ENCODE measurements at regions not wholly inside any gene's neighbourhood (a gene's known extent, or its start where the extent isn't known, plus 50 kb on each side); places are given as distances from the start of the nearest gene placed in this dataset.

- BruUV-seq (replicated peaks) = no TSS peak
- no peaks in the 10 kb centered on the region for H3K9me3 ChIP-seq (ENCODE audit: control insufficient read depth, insufficient read depth, low read depth, low read length)
- CTCF ChIA-PET = no interaction called here
- ATAC-seq (no peak), DNase-seq (ENCODE audit: low read depth, low spot score) (no peak)
- H3K4me3 ChIP-seq (ENCODE audit: low read depth in 2 of 2, low read length in 2 of 2) = no peak overlapping the region
- POLR2A ChIA-PET = interaction anchor here (0.6 kb wide), 1 partner anchor 196 kb away, joined by 3 read pairs; no protein-coding TSS in a partner anchor
- no peaks in the 10 kb centered on the region for H3K36me3 ChIP-seq (ENCODE audit: control insufficient read depth, insufficient read depth, low read length)
- TF ChIP-seq, protein P1, sequence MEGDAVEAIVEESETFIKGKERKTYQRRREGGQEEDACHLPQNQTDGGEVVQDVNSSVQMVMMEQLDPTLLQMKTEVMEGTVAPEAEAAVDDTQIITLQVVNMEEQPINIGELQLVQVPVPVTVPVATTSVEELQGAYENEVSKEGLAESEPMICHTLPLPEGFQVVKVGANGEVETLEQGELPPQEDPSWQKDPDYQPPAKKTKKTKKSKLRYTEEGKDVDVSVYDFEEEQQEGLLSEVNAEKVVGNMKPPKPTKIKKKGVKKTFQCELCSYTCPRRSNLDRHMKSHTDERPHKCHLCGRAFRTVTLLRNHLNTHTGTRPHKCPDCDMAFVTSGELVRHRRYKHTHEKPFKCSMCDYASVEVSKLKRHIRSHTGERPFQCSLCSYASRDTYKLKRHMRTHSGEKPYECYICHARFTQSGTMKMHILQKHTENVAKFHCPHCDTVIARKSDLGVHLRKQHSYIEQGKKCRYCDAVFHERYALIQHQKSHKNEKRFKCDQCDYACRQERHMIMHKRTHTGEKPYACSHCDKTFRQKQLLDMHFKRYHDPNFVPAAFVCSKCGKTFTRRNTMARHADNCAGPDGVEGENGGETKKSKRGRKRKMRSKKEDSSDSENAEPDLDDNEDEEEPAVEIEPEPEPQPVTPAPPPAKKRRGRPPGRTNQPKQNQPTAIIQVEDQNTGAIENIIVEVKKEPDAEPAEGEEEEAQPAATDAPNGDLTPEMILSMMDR (IDR thresholded peaks at IDR 0.05) = no peak
- TF ChIP-seq POLR2AphosphoS5 (IDR thresholded peaks at IDR 0.05; ENCODE audit: low read depth, low read length) = no peak
- TF ChIP-seq SIN3A (IDR thresholded peaks at IDR 0.05; ENCODE audit: borderline replicate concordance, insufficient read depth, low read depth, low read length) = no peak
- TF ChIP-seq REST (IDR thresholded peaks at IDR 0.05; ENCODE audit: insufficient read depth in 1 of 2, low read depth in 2 of 2, low read length in 1 of 2) = no peak
- no peak for TF ChIP-seq TCF7L2 (IDR thresholded peaks at IDR 0.05; ENCODE audit: low read depth, low read length)
- no peaks in the 10 kb centered on the region for H3K4me1 ChIP-seq (ENCODE audit: control insufficient read depth, insufficient read depth, low read length)
- no peaks in the 10 kb centered on the region for H3K27me3 ChIP-seq (ENCODE audit: control insufficient read depth, insufficient read depth, low read length)
- in situ Hi-C loops (cut with HindIII; ENCODE audit: low pct_unique_long_range_greater_than_20kb, low sequenced_read_pairs) (no loop called here), intact Hi-C loops (cut with micrococcal nuclease; ENCODE audit: unreplicated experiment) (no loop called here)
- H3K27ac ChIP-seq (ENCODE audit: low read length) = no peak overlapping the region
Measured at GRCh38 chr20:7589164-7589563, 351.1 kb downstream of the HAO1 start.

DNA sequence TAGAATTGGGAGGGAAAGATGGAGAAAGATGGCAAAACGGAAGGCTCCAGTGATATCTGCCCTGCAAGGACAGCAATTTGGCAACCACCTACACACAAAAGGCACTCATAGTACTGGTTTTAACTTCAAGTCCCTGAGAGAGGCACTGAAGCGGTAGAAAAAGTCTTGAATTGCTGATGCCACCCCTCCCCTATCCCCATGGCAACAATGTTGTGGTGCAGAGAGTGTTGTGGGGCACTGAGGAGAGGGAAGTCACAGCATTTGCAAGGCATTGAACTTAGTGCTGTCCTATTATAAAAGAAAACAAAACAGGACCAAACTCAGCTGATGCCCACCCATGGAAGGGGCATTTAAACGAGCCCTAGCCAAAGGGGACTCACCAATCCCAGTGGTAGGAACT, 343.7 kb downstream of the HAO1 start:
- Histone ChIP-seq H3K4me1 (ENCODE audit: control insufficient read depth, insufficient read depth, low read length) (no peaks in the 10 kb centered on the region), H3K36me3 (ENCODE audit: control insufficient read depth, insufficient read depth, low read length) (no peaks in the 10 kb centered on the region), H3K9me3 (ENCODE audit: control insufficient read depth, insufficient read depth, low read depth, low read length) (no peaks in the 10 kb centered on the region), H3K27ac (ENCODE audit: low read length) (no peak overlapping the region), H3K27me3 (ENCODE audit: control insufficient read depth, insufficient read depth, low read length) (no peaks in the 10 kb centered on the region), H3K4me3 (ENCODE audit: low read depth in 2 of 2, low read length in 2 of 2) (no peak overlapping the region)
- no peak for TF ChIP-seq POLR2AphosphoS5 (IDR thresholded peaks at IDR 0.05; ENCODE audit: low read depth, low read length)
- no peak for TF ChIP-seq TCF7L2 (IDR thresholded peaks at IDR 0.05; ENCODE audit: low read depth, low read length)
- no peak for TF ChIP-seq REST (IDR thresholded peaks at IDR 0.05; ENCODE audit: insufficient read depth in 1 of 2, low read depth in 2 of 2, low read length in 1 of 2)
- TF ChIP-seq SIN3A (IDR thresholded peaks at IDR 0.05; ENCODE audit: borderline replicate concordance, insufficient read depth, low read depth, low read length) = no peak
- TF ChIP-seq, protein P1 (IDR thresholded peaks at IDR 0.05) = no peak
- DNase-seq (ENCODE audit: low read depth, low spot score) (no peak), ATAC-seq (no peak)
- no TSS peak for BruUV-seq (replicated peaks)
- in situ Hi-C loops (cut with HindIII; ENCODE audit: low pct_unique_long_range_greater_than_20kb, low sequenced_read_pairs) (no loop called here), intact Hi-C loops (cut with micrococcal nuclease; ENCODE audit: unreplicated experiment) (no loop called here)
- CTCF ChIA-PET = no interaction called here
- POLR2A ChIA-PET = no interaction called here

Measured in Panc1 (cell line).